ENCODE measurements at regions not wholly inside any gene's neighbourhood (a gene's known extent, or its start where the extent isn't known, plus 50 kb on each side); places are given as distances from the start of the nearest gene placed in this dataset.
"Not testable (repeated sequence)": the region's sequence is repeated elsewhere in the genome, so short reads cannot be mapped to it uniquely, and the experiment has no call there.

GRCh38 chr7:63573412-63573811 lies 425.2 kb upstream of the ZNF722 start:
- not testable (repeated sequence) for TF ChIP-seq EZH2 (IDR thresholded peaks at IDR 0.05; ENCODE audit: borderline replicate concordance, low read depth, low read length, severe bottlenecking); CTCF (IDR thresholded peaks at IDR 0.05; ENCODE audit: extremely low read depth in 1 of 2, insufficient read depth in 1 of 2, low read depth in 1 of 2, low read length in 2 of 2)

Data from endothelial cell of umbilical vein (primary cell).